ENCODE measurements at regions not wholly inside any gene's neighbourhood (a gene's known extent, or its start where the extent isn't known, plus 50 kb on each side); places are given as distances from the start of the nearest gene placed in this dataset.

DNA sequence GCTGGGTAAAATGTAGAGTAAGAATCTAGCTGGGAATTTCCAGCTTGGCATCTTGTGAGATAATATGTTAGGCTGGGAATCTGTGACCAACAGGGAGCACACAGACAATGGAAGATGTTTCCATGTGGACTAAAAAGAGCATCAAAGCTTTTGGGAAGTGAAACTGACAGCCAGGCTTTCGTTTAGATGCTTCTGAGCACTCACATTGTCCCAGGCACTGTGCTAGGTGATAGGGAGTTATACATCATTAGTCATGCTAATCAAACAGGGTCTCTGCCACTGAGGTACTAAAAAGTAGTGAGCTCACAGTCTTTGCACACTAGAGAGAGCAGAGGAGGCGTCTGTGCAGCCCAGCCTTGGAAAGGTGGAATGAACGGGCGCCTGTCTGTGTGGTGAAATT, 101.9 kb upstream of the SCOC start:
- Histone ChIP-seq H3K9me3 (ENCODE audit: control insufficient read depth in 1 of 2, insufficient read depth in 1 of 2, low read depth in 1 of 2, low read length in 2 of 2) (no peaks in the 10 kb centered on the region), H3K27ac (ENCODE audit: low read depth, low read length) (no peak overlapping the region), H3K36me3 (ENCODE audit: control insufficient read depth in 1 of 2, insufficient read depth in 2 of 2, low read length in 2 of 2) (no peaks in the 10 kb centered on the region), H3K79me2 (ENCODE audit: insufficient read depth, low read length) (no peaks in the 10 kb centered on the region), H3K4me1 (ENCODE audit: control insufficient read depth in 1 of 2, insufficient read depth in 2 of 2, low read length in 2 of 2) (peaks cover 4 to 10% of the 10 kb centered on the region in 2 experiments; a peak in 3 of 4 replicates), H3K4me2 (ENCODE audit: low read length) (no peak overlapping the region), H3K9me2 (ENCODE audit: insufficient read depth) (no peaks in the 10 kb centered on the region), H3K9ac (ENCODE audit: low read length) (no peak overlapping the region), H2AFZ (ENCODE audit: low read depth, low read length, poor library complexity, severe bottlenecking) (no peak overlapping the region), H3K4me3 (replicated peaks in 1 of 2; ENCODE audit: low read depth in 1 of 2, low read length in 2 of 2) (no peak overlapping the region), H3K27me3 (ENCODE audit: insufficient read depth, low read length) (no peaks in the 10 kb centered on the region), H4K20me1 (ENCODE audit: insufficient read depth) (no peaks in the 10 kb centered on the region)
- RAD21 ChIA-PET (ENCODE audit: low non-redundant PET in 1 of 2, low total read pairs in 2 of 2, uncharacterized antibody in 2 of 2, unreplicated experiment in 2 of 2): no interaction called here
- ATAC-seq (no peak), DNase-seq (ENCODE audit: low read depth, low spot score) (no peak)
- intact Hi-C loops (cut with micrococcal nuclease): no loop called here
- TF ChIP-seq SRF (IDR thresholded peaks at IDR 0.05; ENCODE audit: low read depth) (no peak), CEBPB (IDR thresholded peaks at IDR 0.05; ENCODE audit: low read depth) (no peak), ELF1 (IDR thresholded peaks at IDR 0.05; ENCODE audit: borderline replicate concordance, low read depth) (no peak), SP1 (IDR thresholded peaks at IDR 0.05; ENCODE audit: low read depth) (no peak), JUND (IDR thresholded peaks at IDR 0.05) (no peak), ZFX (IDR thresholded peaks at IDR 0.05) (no peak), CBX3 (IDR thresholded peaks at IDR 0.05; ENCODE audit: low read depth) (no peak), TCF7L2 (IDR thresholded peaks at IDR 0.05; ENCODE audit: borderline replicate concordance, extremely low read depth, insufficient read depth, insufficient read length) (no peak), FOSL1 (IDR thresholded peaks at IDR 0.05; ENCODE audit: low read depth) (no peak), YY1 (IDR thresholded peaks at IDR 0.05; ENCODE audit: extremely low read depth, insufficient replicate concordance, low read depth, low read length) (no peak), EZH2phosphoT487 (IDR thresholded peaks at IDR 0.05; ENCODE audit: borderline replicate concordance) (no peak), EZH2 (IDR thresholded peaks at IDR 0.05) (no peak), ZNF274 (IDR thresholded peaks at IDR 0.05; ENCODE audit: low read depth, low read length) (no peak), SIN3A (IDR thresholded peaks at IDR 0.05; ENCODE audit: low read depth) (no peak)
- TF ChIP-seq, protein P1, sequence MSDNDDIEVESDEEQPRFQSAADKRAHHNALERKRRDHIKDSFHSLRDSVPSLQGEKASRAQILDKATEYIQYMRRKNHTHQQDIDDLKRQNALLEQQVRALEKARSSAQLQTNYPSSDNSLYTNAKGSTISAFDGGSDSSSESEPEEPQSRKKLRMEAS (IDR thresholded peaks at IDR 0.05): no peak
- TF ChIP-seq, protein P2, sequence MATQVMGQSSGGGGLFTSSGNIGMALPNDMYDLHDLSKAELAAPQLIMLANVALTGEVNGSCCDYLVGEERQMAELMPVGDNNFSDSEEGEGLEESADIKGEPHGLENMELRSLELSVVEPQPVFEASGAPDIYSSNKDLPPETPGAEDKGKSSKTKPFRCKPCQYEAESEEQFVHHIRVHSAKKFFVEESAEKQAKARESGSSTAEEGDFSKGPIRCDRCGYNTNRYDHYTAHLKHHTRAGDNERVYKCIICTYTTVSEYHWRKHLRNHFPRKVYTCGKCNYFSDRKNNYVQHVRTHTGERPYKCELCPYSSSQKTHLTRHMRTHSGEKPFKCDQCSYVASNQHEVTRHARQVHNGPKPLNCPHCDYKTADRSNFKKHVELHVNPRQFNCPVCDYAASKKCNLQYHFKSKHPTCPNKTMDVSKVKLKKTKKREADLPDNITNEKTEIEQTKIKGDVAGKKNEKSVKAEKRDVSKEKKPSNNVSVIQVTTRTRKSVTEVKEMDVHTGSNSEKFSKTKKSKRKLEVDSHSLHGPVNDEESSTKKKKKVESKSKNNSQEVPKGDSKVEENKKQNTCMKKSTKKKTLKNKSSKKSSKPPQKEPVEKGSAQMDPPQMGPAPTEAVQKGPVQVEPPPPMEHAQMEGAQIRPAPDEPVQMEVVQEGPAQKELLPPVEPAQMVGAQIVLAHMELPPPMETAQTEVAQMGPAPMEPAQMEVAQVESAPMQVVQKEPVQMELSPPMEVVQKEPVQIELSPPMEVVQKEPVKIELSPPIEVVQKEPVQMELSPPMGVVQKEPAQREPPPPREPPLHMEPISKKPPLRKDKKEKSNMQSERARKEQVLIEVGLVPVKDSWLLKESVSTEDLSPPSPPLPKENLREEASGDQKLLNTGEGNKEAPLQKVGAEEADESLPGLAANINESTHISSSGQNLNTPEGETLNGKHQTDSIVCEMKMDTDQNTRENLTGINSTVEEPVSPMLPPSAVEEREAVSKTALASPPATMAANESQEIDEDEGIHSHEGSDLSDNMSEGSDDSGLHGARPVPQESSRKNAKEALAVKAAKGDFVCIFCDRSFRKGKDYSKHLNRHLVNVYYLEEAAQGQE (IDR thresholded peaks at IDR 0.05; ENCODE audit: low read depth): no peak
- TF ChIP-seq, protein P3, sequence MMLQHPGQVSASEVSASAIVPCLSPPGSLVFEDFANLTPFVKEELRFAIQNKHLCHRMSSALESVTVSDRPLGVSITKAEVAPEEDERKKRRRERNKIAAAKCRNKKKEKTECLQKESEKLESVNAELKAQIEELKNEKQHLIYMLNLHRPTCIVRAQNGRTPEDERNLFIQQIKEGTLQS (IDR thresholded peaks at IDR 0.05): no peak
- TF ChIP-seq, protein P4, sequence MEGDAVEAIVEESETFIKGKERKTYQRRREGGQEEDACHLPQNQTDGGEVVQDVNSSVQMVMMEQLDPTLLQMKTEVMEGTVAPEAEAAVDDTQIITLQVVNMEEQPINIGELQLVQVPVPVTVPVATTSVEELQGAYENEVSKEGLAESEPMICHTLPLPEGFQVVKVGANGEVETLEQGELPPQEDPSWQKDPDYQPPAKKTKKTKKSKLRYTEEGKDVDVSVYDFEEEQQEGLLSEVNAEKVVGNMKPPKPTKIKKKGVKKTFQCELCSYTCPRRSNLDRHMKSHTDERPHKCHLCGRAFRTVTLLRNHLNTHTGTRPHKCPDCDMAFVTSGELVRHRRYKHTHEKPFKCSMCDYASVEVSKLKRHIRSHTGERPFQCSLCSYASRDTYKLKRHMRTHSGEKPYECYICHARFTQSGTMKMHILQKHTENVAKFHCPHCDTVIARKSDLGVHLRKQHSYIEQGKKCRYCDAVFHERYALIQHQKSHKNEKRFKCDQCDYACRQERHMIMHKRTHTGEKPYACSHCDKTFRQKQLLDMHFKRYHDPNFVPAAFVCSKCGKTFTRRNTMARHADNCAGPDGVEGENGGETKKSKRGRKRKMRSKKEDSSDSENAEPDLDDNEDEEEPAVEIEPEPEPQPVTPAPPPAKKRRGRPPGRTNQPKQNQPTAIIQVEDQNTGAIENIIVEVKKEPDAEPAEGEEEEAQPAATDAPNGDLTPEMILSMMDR (IDR thresholded peaks at IDR 0.05 in 2 of 3, conservative IDR thresholded peaks at IDR 0.05 in 1 of 3; ENCODE audit: borderline replicate concordance in 1 of 3, insufficient read depth in 1 of 3, low read depth in 2 of 3, low read length in 2 of 3): no peak
- TF ChIP-seq, protein P5, sequence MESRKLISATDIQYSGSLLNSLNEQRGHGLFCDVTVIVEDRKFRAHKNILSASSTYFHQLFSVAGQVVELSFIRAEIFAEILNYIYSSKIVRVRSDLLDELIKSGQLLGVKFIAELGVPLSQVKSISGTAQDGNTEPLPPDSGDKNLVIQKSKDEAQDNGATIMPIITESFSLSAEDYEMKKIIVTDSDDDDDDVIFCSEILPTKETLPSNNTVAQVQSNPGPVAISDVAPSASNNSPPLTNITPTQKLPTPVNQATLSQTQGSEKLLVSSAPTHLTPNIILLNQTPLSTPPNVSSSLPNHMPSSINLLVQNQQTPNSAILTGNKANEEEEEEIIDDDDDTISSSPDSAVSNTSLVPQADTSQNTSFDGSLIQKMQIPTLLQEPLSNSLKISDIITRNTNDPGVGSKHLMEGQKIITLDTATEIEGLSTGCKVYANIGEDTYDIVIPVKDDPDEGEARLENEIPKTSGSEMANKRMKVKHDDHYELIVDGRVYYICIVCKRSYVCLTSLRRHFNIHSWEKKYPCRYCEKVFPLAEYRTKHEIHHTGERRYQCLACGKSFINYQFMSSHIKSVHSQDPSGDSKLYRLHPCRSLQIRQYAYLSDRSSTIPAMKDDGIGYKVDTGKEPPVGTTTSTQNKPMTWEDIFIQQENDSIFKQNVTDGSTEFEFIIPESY (IDR thresholded peaks at IDR 0.05; ENCODE audit: extremely low read depth, insufficient replicate concordance, low read length): no peak
- CTCF ChIA-PET: no interaction called here
- POLR2A ChIA-PET: no interaction called here
- no TSS peak for BruUV-seq (replicated peaks)

Measured in HCT116 (cell line).